HepG2 (cell line): ENCODE measurements at regions not wholly inside any gene's neighbourhood (a gene's known extent, or its start where the extent isn't known, plus 50 kb on each side); places are given as distances from the start of the nearest gene placed in this dataset.

ENCODE experiments used
- ATAC-seq: fragments of 200-7000 bp; cut with Tn5 transposase; 3 replicates; pipeline ENCODE4 v1.9.1; 2020; ENCODE audit warnings: mild to moderate bottlenecking, moderate library complexity
- BruUV-seq: library from RNA; stranded (reverse); fragments of 400-500 nt; replicated peaks from 2 replicates; lab custom pipeline; 2021; lab: Mats Ljungman, UMichigan
- CTCF ChIA-PET: fragments of 300-600 bp; formaldehyde crosslinking; extraction: SDS; loops from one replicate; lab custom pipeline; 2021; ENCODE audit warnings: low total read pairs, inconsistent platforms, low intra/inter-chr PET ratio; lab: Yijun Ruan, JAX
- POLR2A ChIA-PET: fragments of 350-600 bp; sonication (Branson Sonifier 250); formaldehyde crosslinking; loops from one replicate; lab custom pipeline; 2020; ENCODE audit warnings: antibody characterized with exemption, inconsistent platforms; lab: Yijun Ruan, JAX
- DNase-seq: peaks from one replicate; pipeline ENCODE4 v3.0.0-alpha.2; 2015; ENCODE audit warnings: low spot score
- FAIRE-seq: peaks from 3 replicates; lab custom pipeline; 2011; peaks lifted over from hg19 to GRCh38; lab: Jason Lieb, UNC
- H2AFZ ChIP-seq: one replicate; pipeline ENCODE4 v1.6.1; 2011; ENCODE audit warnings: low read length, inconsistent platforms
- H3K27ac ChIP-seq: fragments of 300-600 bp; 3 replicates; pipeline ENCODE4 v1.8.0; 2011; ENCODE audit warnings: mixed run types, mild to moderate bottlenecking, mixed read lengths, low read length, inconsistent platforms; ENCODE audit not compliant: insufficient read depth; ENCODE audit errors: extremely low read length
- H3K27me3 ChIP-seq, 2 experiments: fragments of 200-600 bp in 1 of 2; 2 replicates in 1 of 2; 3 replicates in 1 of 2; pipeline versions ENCODE4 v1.6.0 to v1.8.0; 2011; ENCODE audit warnings: low read length in 2 of 2, mild to moderate bottlenecking in 2 of 2, moderate library complexity in 2 of 2, inconsistent platforms in 1 of 2; ENCODE audit not compliant: insufficient read depth in 2 of 2, control insufficient read depth in 1 of 2
- H3K36me3 ChIP-seq, 2 experiments: fragments of 200-600 bp in 1 of 2; replicated peaks in 1 of 2; 2 replicates in 1 of 2; 3 replicates in 1 of 2; pipeline versions ENCODE4 v1.5.1 to v1.8.0; 2011; ENCODE audit warnings: low read length in 2 of 2, inconsistent platforms in 1 of 2; ENCODE audit not compliant: insufficient read depth in 2 of 2, control insufficient read depth in 1 of 2
- H3K4me1 ChIP-seq: 2 replicates; pipeline ENCODE4 v1.5.1; 2012; ENCODE audit warnings: low read length, inconsistent platforms; ENCODE audit not compliant: insufficient read depth
- H3K4me2 ChIP-seq: 2 replicates; pipeline ENCODE4 v1.6.0; 2011; ENCODE audit warnings: low read depth, low read length, inconsistent platforms
- H3K4me3 ChIP-seq, 3 experiments: fragments of 200-600 bp in 1 of 3; sonication (generic), shearing (Covaris generic) in 1 of 3; replicated peaks in 1 of 3; 2 replicates each; pipeline ENCODE4 v1.5.1; 2011 to 2016; ENCODE audit warnings: low read length in 3 of 3, inconsistent platforms in 2 of 3, low read depth in 2 of 3, mild to moderate bottlenecking in 2 of 3, control low read depth in 1 of 3, mixed read lengths in 1 of 3; ENCODE audit not compliant: insufficient read depth in 1 of 3
- H3K79me2 ChIP-seq: one replicate; pipeline ENCODE4 v1.6.1; 2011; ENCODE audit warnings: low read length, inconsistent platforms; ENCODE audit not compliant: insufficient read depth
- H3K9ac ChIP-seq: 2 replicates; pipeline ENCODE4 v1.6.0; 2011; ENCODE audit warnings: mild to moderate bottlenecking, low read depth, low read length, inconsistent platforms; ENCODE audit not compliant: insufficient read depth
- H3K9me3 ChIP-seq: 2 replicates; pipeline ENCODE4 v1.5.1; 2012; ENCODE audit warnings: mild to moderate bottlenecking, low read length
- H4K20me1 ChIP-seq: 2 replicates; pipeline ENCODE4 v1.6.0; 2011; ENCODE audit warnings: inconsistent platforms, mild to moderate bottlenecking, low read length, moderate library complexity; ENCODE audit not compliant: insufficient read depth
- IRX3 ChIP-seq: sonication (generic); formaldehyde crosslinking; IDR thresholded peaks from 2 replicates; pipeline ENCODE4 v1.8.1; 2023; ENCODE audit warnings: mild to moderate bottlenecking, low read depth, missing genetic modification reagents, borderline replicate concordance
- KAT2B ChIP-seq: fragments of 150-350 bp; IDR thresholded peaks from 2 replicates; pipeline ENCODE4 v1.6.1; 2014; ENCODE audit warnings: low read depth, low read length, borderline replicate concordance
- NAIF1 ChIP-seq: sonication (generic); formaldehyde crosslinking; IDR thresholded peaks from 2 replicates; pipeline ENCODE4 v1.5.0; 2020; ENCODE audit warnings: mild to moderate bottlenecking, missing genetic modification reagents, borderline replicate concordance
- PLRG1 ChIP-seq: fragments of 450-650 bp; conservative IDR thresholded peaks from 2 replicates; pipeline ENCODE4 v1.6.1; 2016
- ZBTB42 ChIP-seq: sonication (generic); formaldehyde crosslinking; IDR thresholded peaks from 2 replicates; pipeline ENCODE4 v1.5.0; 2020; ENCODE audit warnings: mild to moderate bottlenecking, missing genetic modification reagents
- ZNF292 ChIP-seq: sonication (generic); formaldehyde crosslinking; IDR thresholded peaks from 2 replicates; pipeline ENCODE4 v1.8.1; 2022; ENCODE audit warnings: mild to moderate bottlenecking, low read depth, missing genetic modification reagents, borderline replicate concordance
- ZNF296 ChIP-seq: sonication (generic); formaldehyde crosslinking; conservative IDR thresholded peaks from 2 replicates; pipeline ENCODE4 v1.5.0; 2020; ENCODE audit warnings: mild to moderate bottlenecking, missing genetic modification reagents
- ZNF543 ChIP-seq: sonication (generic); formaldehyde crosslinking; IDR thresholded peaks from 2 replicates; pipeline ENCODE4 v1.4.0; 2020; ENCODE audit warnings: mild to moderate bottlenecking, missing genetic modification reagents
- ZNF569 ChIP-seq: sonication (generic); formaldehyde crosslinking; IDR thresholded peaks from 2 replicates; pipeline ENCODE4 v1.5.0; 2020; ENCODE audit warnings: mild to moderate bottlenecking, missing genetic modification reagents, moderate library complexity, borderline replicate concordance
- ZNF609 ChIP-seq: sonication (generic); formaldehyde crosslinking; IDR thresholded peaks from 2 replicates; pipeline ENCODE4 v1.4.0; 2020; ENCODE audit warnings: mild to moderate bottlenecking, missing genetic modification reagents, borderline replicate concordance
- WGBS: methylation state at CpG from one replicate; pipeline ENCODE4 v1.1.6; 2017; ENCODE audit warnings: low lambda C conversion rate; 5-methylcytosine and 5-hydroxymethylcytosine counted together
- in situ Hi-C: cut with HindIII; loops from 2 replicates; pipeline ENCODE4 v1.10.0; 2017; ENCODE audit warnings: low pct_unique_long_range_greater_than_20kb; ENCODE audit not compliant: extremely low pct_ligation_motif_present
- intact Hi-C: fragments of 100-400 bp; cut with micrococcal nuclease; formaldehyde crosslinking; loops from one replicate; pipeline ENCODE4 v1.10.0; 2022; ENCODE audit not compliant: unreplicated experiment
- TF ChIP-seq, protein P1 (sequence below): conservative IDR thresholded peaks from 2 replicates; pipeline ENCODE4 v1.6.1; 2018; ENCODE audit warnings: missing genetic modification reagents

- Histone ChIP-seq H3K27me3 (no peaks in the 10 kb centered on the region), H3K36me3 (no peaks in the 10 kb centered on the region), H3K9me3 (no peaks in the 10 kb centered on the region), H3K79me2 (no peaks in the 10 kb centered on the region), H3K4me3 (no peak overlapping the region), H3K4me2 (no peak overlapping the region), H3K4me1 (no peaks in the 10 kb centered on the region), H2AFZ (no peak overlapping the region), H3K9ac (no peak overlapping the region), H3K27ac (no peak overlapping the region), H4K20me1 (no peaks in the 10 kb centered on the region)
- in situ Hi-C loops (no loop called here), intact Hi-C loops (no loop called here)
- TF ChIP-seq ZNF543 (no peak), IRX3 (no peak), NAIF1 (no peak), ZNF296 (CRISPR knock-in tag) (no peak), KAT2B (no peak), ZNF569 (CRISPR knock-in tag) (no peak), ZBTB42 (no peak), PLRG1 (no peak), ZNF609 (CRISPR knock-in tag) (no peak), ZNF292 (CRISPR knock-in tag) (no peak)
- TF ChIP-seq, protein P1, sequence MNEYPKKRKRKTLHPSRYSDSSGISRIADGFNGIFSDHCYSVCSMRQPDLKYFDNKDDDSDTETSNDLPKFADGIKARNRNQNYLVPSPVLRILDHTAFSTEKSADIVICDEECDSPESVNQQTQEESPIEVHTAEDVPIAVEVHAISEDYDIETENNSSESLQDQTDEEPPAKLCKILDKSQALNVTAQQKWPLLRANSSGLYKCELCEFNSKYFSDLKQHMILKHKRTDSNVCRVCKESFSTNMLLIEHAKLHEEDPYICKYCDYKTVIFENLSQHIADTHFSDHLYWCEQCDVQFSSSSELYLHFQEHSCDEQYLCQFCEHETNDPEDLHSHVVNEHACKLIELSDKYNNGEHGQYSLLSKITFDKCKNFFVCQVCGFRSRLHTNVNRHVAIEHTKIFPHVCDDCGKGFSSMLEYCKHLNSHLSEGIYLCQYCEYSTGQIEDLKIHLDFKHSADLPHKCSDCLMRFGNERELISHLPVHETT (CRISPR knock-in tag): no peak
- 16% methylated on average over 1 of the region's 1 CpG for WGBS
- FAIRE-seq (no peak), DNase-seq (no peak), ATAC-seq (no peak)
- ChIA-PET POLR2A (no interaction called here), CTCF (no interaction called here)
- BruUV-seq: no TSS peak
Measured at GRCh38 chr3:94686208-94686607, 623.3 kb downstream of the NSUN3 start.
